ENCODE measurements at regions not wholly inside any gene's neighbourhood (a gene's known extent, or its start where the extent isn't known, plus 50 kb on each side); places are given as distances from the start of the nearest gene placed in this dataset.
A peak's percentile ranks its signal among the peaks of the same experiment; 100 is the strongest.

GRCh38 chr7:132030883-132031282 lies 474.5 kb upstream of the PODXL start:
- no peak for DNase-seq (ENCODE audit: low read depth)
- TF ChIP-seq CTCF (conservative IDR thresholded peaks at IDR 0.05; ENCODE audit: low read depth, low read length): no peak
- no peak overlapping the region for H3K4me3 ChIP-seq (ENCODE audit: low read length)

GRCh38 chr7:132030086-132030568 lies 473.7 kb upstream of the PODXL start:
- peak; percentile 39 for DNase-seq (ENCODE audit: low read depth)
- no peak for TF ChIP-seq CTCF (conservative IDR thresholded peaks at IDR 0.05; ENCODE audit: low read depth, low read length)
- no peak overlapping the region for H3K4me3 ChIP-seq (ENCODE audit: low read length)

- DNase-seq (ENCODE audit: low read depth): peak; percentile 26
- no peak overlapping the region for H3K4me3 ChIP-seq (ENCODE audit: low read length)
- TF ChIP-seq CTCF (conservative IDR thresholded peaks at IDR 0.05; ENCODE audit: low read depth, low read length): no peak
Measured at GRCh38 chr7:132029369-132030085, 473.1 kb upstream of the PODXL start.

GRCh38 chr7:132028144-132028920 lies 471.9 kb upstream of the PODXL start:
- no peak for DNase-seq (ENCODE audit: low read depth)
- no peak overlapping the region for H3K4me3 ChIP-seq (ENCODE audit: low read length)
- TF ChIP-seq CTCF (conservative IDR thresholded peaks at IDR 0.05; ENCODE audit: low read depth, low read length): no peak

GRCh38 chr7:132024290-132024689 lies 467.9 kb upstream of the PODXL start:
- H3K4me3 ChIP-seq (ENCODE audit: low read length): no peak overlapping the region
- no peak for TF ChIP-seq CTCF (conservative IDR thresholded peaks at IDR 0.05; ENCODE audit: low read depth, low read length)
- DNase-seq (ENCODE audit: low read depth): no peak

GRCh38 chr7:132023466-132023865 lies 467.0 kb upstream of the PODXL start:
- no peak overlapping the region for H3K4me3 ChIP-seq (ENCODE audit: low read length)
- DNase-seq (ENCODE audit: low read depth): no peak
- TF ChIP-seq CTCF (conservative IDR thresholded peaks at IDR 0.05; ENCODE audit: low read depth, low read length): no peak

Measured in retinal pigment epithelial cell (primary cell).